NB4 (cell line): ENCODE measurements at regions not wholly inside any gene's neighbourhood (a gene's known extent, or its start where the extent isn't known, plus 50 kb on each side); places are given as distances from the start of the nearest gene placed in this dataset.

Experiments
- MYC ChIP-seq: IDR thresholded peaks from 2 replicates; pipeline ENCODE4 v1.6.1; 2011; ENCODE audit warnings: low read depth, low read length
- POLR2A ChIP-seq: IDR thresholded peaks from 2 replicates; pipeline ENCODE4 v1.6.1; 2011; ENCODE audit warnings: mild to moderate bottlenecking; ENCODE audit not compliant: insufficient read length; ENCODE audit errors: extremely low read depth
- TF ChIP-seq, protein P1 (sequence below): IDR thresholded peaks from one replicate; pipeline ENCODE4 v1.5.1; 2012; ENCODE audit warnings: low read depth, low read length
- TF ChIP-seq, protein P2 (sequence below): IDR thresholded peaks from 2 replicates; pipeline ENCODE4 v1.6.1; 2011; ENCODE audit warnings: low read depth, low read length

GRCh38 chr7:113561446-113561845, 357.4 kb downstream of the PPP1R3A start:
- TF ChIP-seq, protein P1, sequence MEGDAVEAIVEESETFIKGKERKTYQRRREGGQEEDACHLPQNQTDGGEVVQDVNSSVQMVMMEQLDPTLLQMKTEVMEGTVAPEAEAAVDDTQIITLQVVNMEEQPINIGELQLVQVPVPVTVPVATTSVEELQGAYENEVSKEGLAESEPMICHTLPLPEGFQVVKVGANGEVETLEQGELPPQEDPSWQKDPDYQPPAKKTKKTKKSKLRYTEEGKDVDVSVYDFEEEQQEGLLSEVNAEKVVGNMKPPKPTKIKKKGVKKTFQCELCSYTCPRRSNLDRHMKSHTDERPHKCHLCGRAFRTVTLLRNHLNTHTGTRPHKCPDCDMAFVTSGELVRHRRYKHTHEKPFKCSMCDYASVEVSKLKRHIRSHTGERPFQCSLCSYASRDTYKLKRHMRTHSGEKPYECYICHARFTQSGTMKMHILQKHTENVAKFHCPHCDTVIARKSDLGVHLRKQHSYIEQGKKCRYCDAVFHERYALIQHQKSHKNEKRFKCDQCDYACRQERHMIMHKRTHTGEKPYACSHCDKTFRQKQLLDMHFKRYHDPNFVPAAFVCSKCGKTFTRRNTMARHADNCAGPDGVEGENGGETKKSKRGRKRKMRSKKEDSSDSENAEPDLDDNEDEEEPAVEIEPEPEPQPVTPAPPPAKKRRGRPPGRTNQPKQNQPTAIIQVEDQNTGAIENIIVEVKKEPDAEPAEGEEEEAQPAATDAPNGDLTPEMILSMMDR, result no peak
- TF ChIP-seq POLR2A, result no peak
- TF ChIP-seq, protein P2, sequence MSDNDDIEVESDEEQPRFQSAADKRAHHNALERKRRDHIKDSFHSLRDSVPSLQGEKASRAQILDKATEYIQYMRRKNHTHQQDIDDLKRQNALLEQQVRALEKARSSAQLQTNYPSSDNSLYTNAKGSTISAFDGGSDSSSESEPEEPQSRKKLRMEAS, result no peak
- no peak for TF ChIP-seq MYC
